NCI-H460 (cell line): ENCODE measurements at regions not wholly inside any gene's neighbourhood (a gene's known extent, or its start where the extent isn't known, plus 50 kb on each side); places are given as distances from the start of the nearest gene placed in this dataset.
"Not testable (repeated sequence)": the region's sequence is repeated elsewhere in the genome, so short reads cannot be mapped to it uniquely, and the experiment has no call there.

Experiments
- DNase-seq: peaks from one replicate; pipeline ENCODE4 v3.0.0-alpha.2; 2016; ENCODE audit warnings: low read depth; ENCODE audit errors: extremely low read depth

- DNase-seq = no peak
Observed at GRCh38 chr4:26199596-26199995, 121.2 kb upstream of the RBPJ start.

GRCh38 chr4:26201120-26201519, 119.7 kb upstream of the RBPJ start:
- DNase-seq = no peak

GRCh38 chr4:26204249-26204825, 116.5 kb upstream of the RBPJ start:
- no peak for DNase-seq

GRCh38 chr4:26204911-26205370, 115.9 kb upstream of the RBPJ start:
- no peak for DNase-seq

GRCh38 chr4:26206339-26206738, 114.5 kb upstream of the RBPJ start:
- DNase-seq = no peak

- no peak for DNase-seq
Observed at GRCh38 chr4:26206999-26207398, 113.8 kb upstream of the RBPJ start.

GRCh38 chr4:26207631-26208030, 113.2 kb upstream of the RBPJ start:
- no peak for DNase-seq

- DNase-seq = no peak
Observed at GRCh38 chr4:26208237-26208994, 112.4 kb upstream of the RBPJ start.

GRCh38 chr4:26209378-26209777, 111.4 kb upstream of the RBPJ start:
- DNase-seq = not testable (repeated sequence)

- no peak for DNase-seq
Observed at GRCh38 chr4:26212528-26212927, 108.3 kb upstream of the RBPJ start.

GRCh38 chr4:26213317-26213716, 107.5 kb upstream of the RBPJ start:
- DNase-seq = no peak

GRCh38 chr4:26214994-26215393, 105.8 kb upstream of the RBPJ start:
- no peak for DNase-seq

- DNase-seq = no peak
Observed at GRCh38 chr4:26215725-26216124, 105.1 kb upstream of the RBPJ start.

- DNase-seq = no peak
Observed at GRCh38 chr4:26217481-26217880, 103.3 kb upstream of the RBPJ start.

- no peak for DNase-seq
Observed at GRCh38 chr4:26217961-26218676, 102.7 kb upstream of the RBPJ start.

- DNase-seq = no peak
Observed at GRCh38 chr4:26218677-26219605, 101.9 kb upstream of the RBPJ start.

- no peak for DNase-seq
Observed at GRCh38 chr4:26220696-26221095, 100.1 kb upstream of the RBPJ start.

GRCh38 chr4:26223155-26223554, 97.7 kb upstream of the RBPJ start:
- no peak for DNase-seq

GRCh38 chr4:26226629-26227376, 94.0 kb upstream of the RBPJ start:
- no peak for DNase-seq

GRCh38 chr4:26227601-26228229, 93.1 kb upstream of the RBPJ start:
- DNase-seq = no peak
